Liver (tissue), 3 donors: ENCODE measurements at regions not wholly inside any gene's neighbourhood (a gene's known extent, or its start where the extent isn't known, plus 50 kb on each side); places are given as distances from the start of the nearest gene placed in this dataset.

Experiments used
- ATF3 ChIP-seq: IDR thresholded peaks from 2 replicates; pipeline ENCODE4 v1.6.1; 2016; ENCODE audit warnings: antibody characterized with exemption
- CTCF ChIP-seq: fragments of 150-350 bp; IDR thresholded peaks from 2 replicates; pipeline ENCODE4 v1.5.1; 2017; ENCODE audit warnings: improper control_type of control experiment, low read depth, low read length; ENCODE audit not compliant: missing input control
- EGR1 ChIP-seq, 2 donors: IDR thresholded peaks; 2 replicates each; pipeline ENCODE4 v1.6.1; 2016 to 2018; ENCODE audit warnings: antibody characterized with exemption in 2 of 2, low read depth in 2 of 2
- FOXA2 ChIP-seq: IDR thresholded peaks from 2 replicates; pipeline ENCODE4 v1.6.1; 2016; ENCODE audit warnings: antibody characterized with exemption
- GABPA ChIP-seq, 2 donors: IDR thresholded peaks in 1 of 2; conservative IDR thresholded peaks in 1 of 2; 2 replicates each; pipeline ENCODE4 v1.6.1; 2016; ENCODE audit warnings: antibody characterized with exemption in 2 of 2, mild to moderate bottlenecking in 1 of 2, moderate library complexity in 1 of 2
- MAX ChIP-seq: IDR thresholded peaks from 2 replicates; pipeline ENCODE4 v1.6.1; 2016; ENCODE audit warnings: antibody characterized with exemption
- YY1 ChIP-seq: IDR thresholded peaks from 2 replicates; pipeline ENCODE4 v1.6.1; 2016; ENCODE audit warnings: antibody characterized with exemption, mild to moderate bottlenecking
- donor health status: healthy.
- donor health status: healthy.

GRCh38 chr10:56920601-56921261, 559.7 kb upstream of the ZWINT start:
- no peak for TF ChIP-seq CTCF
- no peak for TF ChIP-seq FOXA2
- TF ChIP-seq EGR1 (IDR thresholded peaks at IDR 0.05; ENCODE audit: low read depth in 2 of 2), result no peak
- TF ChIP-seq MAX, result no peak
- TF ChIP-seq ATF3, result no peak
- no peak for TF ChIP-seq YY1
- no peak for TF ChIP-seq GABPA (IDR thresholded peaks at IDR 0.05 in 1 of 2, conservative IDR thresholded peaks at IDR 0.05 in 1 of 2)
